ENCODE measurements at regions not wholly inside any gene's neighbourhood (a gene's known extent, or its start where the extent isn't known, plus 50 kb on each side); places are given as distances from the start of the nearest gene placed in this dataset.

DNA sequence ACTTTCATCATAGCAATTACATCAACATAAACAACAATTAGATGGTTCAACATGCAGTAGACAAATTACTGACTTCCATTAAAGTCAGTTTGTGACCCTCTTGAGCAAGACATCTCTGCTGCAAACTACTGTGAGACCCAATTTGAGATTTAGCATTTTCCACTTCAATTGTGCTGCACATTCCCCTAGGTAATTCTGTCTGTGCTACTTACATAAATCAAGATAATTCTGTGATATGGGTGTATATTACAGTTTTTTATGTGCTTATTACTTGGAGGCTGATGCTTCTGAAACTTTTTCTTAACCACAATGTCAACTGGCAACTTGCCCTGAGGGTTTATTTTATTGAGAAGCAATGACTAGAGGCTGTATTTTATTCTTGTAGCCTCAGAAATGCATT is 1714.4 kb downstream of the OLFM4 start:
- H3K4me3 ChIP-seq (replicated peaks in 1 of 4; ENCODE audit: control extremely low read depth in 1 of 4, insufficient read depth in 1 of 4, low read depth in 3 of 4, low read length in 4 of 4): no peak overlapping the region
- H3K9ac ChIP-seq (ENCODE audit: insufficient read depth, low read length): no peak overlapping the region
- no peak overlapping the region for H3K27ac ChIP-seq (ENCODE audit: insufficient read depth, low read length)
- no peak overlapping the region for H2AFZ ChIP-seq (ENCODE audit: low read length)
- H4K20me1 ChIP-seq (ENCODE audit: control insufficient read depth, extremely low read depth, insufficient read depth, low read length): no peaks in the 10 kb centered on the region
- H3K9me3 ChIP-seq (ENCODE audit: control insufficient read depth, insufficient read depth, low read depth, low read length): no peaks in the 10 kb centered on the region
- no peaks in the 10 kb centered on the region for H3K36me3 ChIP-seq (ENCODE audit: control insufficient read depth, insufficient read depth, low read length)
- H3K4me1 ChIP-seq (ENCODE audit: control insufficient read depth, extremely low read depth, insufficient read depth, low read length): no peaks in the 10 kb centered on the region
- no peaks in the 10 kb centered on the region for H3K79me2 ChIP-seq (ENCODE audit: control insufficient read depth, insufficient read depth, low read length)
- no peak overlapping the region for H3K4me2 ChIP-seq (ENCODE audit: extremely low read depth, insufficient read depth, low read length)
- DNase-seq (ENCODE audit: low read depth in 2 of 2): no peak
- H3K27me3 ChIP-seq (ENCODE audit: control insufficient read depth, insufficient read depth, low read length): no peaks in the 10 kb centered on the region
- TF ChIP-seq, protein P1, sequence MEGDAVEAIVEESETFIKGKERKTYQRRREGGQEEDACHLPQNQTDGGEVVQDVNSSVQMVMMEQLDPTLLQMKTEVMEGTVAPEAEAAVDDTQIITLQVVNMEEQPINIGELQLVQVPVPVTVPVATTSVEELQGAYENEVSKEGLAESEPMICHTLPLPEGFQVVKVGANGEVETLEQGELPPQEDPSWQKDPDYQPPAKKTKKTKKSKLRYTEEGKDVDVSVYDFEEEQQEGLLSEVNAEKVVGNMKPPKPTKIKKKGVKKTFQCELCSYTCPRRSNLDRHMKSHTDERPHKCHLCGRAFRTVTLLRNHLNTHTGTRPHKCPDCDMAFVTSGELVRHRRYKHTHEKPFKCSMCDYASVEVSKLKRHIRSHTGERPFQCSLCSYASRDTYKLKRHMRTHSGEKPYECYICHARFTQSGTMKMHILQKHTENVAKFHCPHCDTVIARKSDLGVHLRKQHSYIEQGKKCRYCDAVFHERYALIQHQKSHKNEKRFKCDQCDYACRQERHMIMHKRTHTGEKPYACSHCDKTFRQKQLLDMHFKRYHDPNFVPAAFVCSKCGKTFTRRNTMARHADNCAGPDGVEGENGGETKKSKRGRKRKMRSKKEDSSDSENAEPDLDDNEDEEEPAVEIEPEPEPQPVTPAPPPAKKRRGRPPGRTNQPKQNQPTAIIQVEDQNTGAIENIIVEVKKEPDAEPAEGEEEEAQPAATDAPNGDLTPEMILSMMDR (conservative IDR thresholded peaks at IDR 0.05 in 1 of 2, IDR thresholded peaks at IDR 0.05 in 1 of 2; ENCODE audit: low read depth in 1 of 2, low read length in 2 of 2): no peak
- TF ChIP-seq EZH2 (IDR thresholded peaks at IDR 0.05; ENCODE audit: low read length, missing control alignments): no peak

DNA sequence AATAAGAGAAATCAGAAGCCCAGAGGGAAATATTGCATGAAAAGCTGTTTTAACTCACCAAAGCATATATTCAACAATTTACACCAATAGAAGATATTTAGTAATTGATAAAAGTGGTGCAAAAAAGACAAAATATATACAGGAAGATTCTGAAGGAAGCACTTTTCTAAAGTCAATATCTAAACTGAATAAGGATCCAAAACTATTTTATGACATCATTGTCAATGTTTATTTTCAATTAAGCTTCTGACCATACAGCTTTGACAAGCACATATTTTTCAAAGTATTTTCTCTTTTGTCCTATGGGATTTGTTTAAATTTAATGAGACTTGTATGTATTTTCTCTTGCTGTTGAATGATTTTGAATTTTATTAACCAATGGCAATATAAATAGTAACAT is 1716.1 kb downstream of the OLFM4 start:
- Histone ChIP-seq H3K27ac (ENCODE audit: insufficient read depth, low read length) (no peak overlapping the region), H3K9me3 (ENCODE audit: control insufficient read depth, insufficient read depth, low read depth, low read length) (no peaks in the 10 kb centered on the region), H3K4me1 (ENCODE audit: control insufficient read depth, extremely low read depth, insufficient read depth, low read length) (no peaks in the 10 kb centered on the region), H3K79me2 (ENCODE audit: control insufficient read depth, insufficient read depth, low read length) (no peaks in the 10 kb centered on the region), H4K20me1 (ENCODE audit: control insufficient read depth, extremely low read depth, insufficient read depth, low read length) (no peaks in the 10 kb centered on the region), H3K27me3 (ENCODE audit: control insufficient read depth, insufficient read depth, low read length) (no peaks in the 10 kb centered on the region), H2AFZ (ENCODE audit: low read length) (no peak overlapping the region), H3K4me2 (ENCODE audit: extremely low read depth, insufficient read depth, low read length) (no peak overlapping the region), H3K36me3 (ENCODE audit: control insufficient read depth, insufficient read depth, low read length) (no peaks in the 10 kb centered on the region), H3K4me3 (replicated peaks in 1 of 4; ENCODE audit: control extremely low read depth in 1 of 4, insufficient read depth in 1 of 4, low read depth in 3 of 4, low read length in 4 of 4) (no peak overlapping the region), H3K9ac (ENCODE audit: insufficient read depth, low read length) (no peak overlapping the region)
- DNase-seq (ENCODE audit: low read depth in 2 of 2): no peak
- TF ChIP-seq, protein P1 (conservative IDR thresholded peaks at IDR 0.05 in 1 of 2, IDR thresholded peaks at IDR 0.05 in 1 of 2; ENCODE audit: low read depth in 1 of 2, low read length in 2 of 2): no peak
- no peak for TF ChIP-seq EZH2 (IDR thresholded peaks at IDR 0.05; ENCODE audit: low read length, missing control alignments)

DNA sequence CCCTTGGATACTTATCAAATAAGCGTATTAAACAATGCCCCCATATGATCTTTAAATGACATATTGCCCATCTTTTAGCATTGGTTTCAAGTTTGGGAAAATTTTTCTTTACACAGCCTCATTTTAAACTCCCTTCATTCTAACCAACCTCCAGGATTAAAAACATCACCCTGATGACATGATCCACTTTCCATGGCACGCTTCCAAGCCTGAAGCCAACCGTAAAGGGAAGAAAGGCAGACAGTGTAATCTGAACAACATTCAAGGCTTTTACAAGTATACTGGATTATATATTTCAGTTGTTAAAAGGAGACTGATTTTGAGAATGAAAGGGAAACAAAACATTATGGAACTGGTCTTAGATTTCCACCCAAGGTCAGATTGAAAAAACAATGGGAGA is 1721.9 kb downstream of the OLFM4 start:
- H2AFZ ChIP-seq (ENCODE audit: low read length): no peak overlapping the region
- H3K4me1 ChIP-seq (ENCODE audit: control insufficient read depth, extremely low read depth, insufficient read depth, low read length): no peaks in the 10 kb centered on the region
- no peak overlapping the region for H3K27ac ChIP-seq (ENCODE audit: insufficient read depth, low read length)
- no peaks in the 10 kb centered on the region for H3K9me3 ChIP-seq (ENCODE audit: control insufficient read depth, insufficient read depth, low read depth, low read length)
- H3K79me2 ChIP-seq (ENCODE audit: control insufficient read depth, insufficient read depth, low read length): no peaks in the 10 kb centered on the region
- H3K36me3 ChIP-seq (ENCODE audit: control insufficient read depth, insufficient read depth, low read length): no peaks in the 10 kb centered on the region
- no peaks in the 10 kb centered on the region for H4K20me1 ChIP-seq (ENCODE audit: control insufficient read depth, extremely low read depth, insufficient read depth, low read length)
- no peak for DNase-seq (ENCODE audit: low read depth in 2 of 2)
- no peak overlapping the region for H3K4me2 ChIP-seq (ENCODE audit: extremely low read depth, insufficient read depth, low read length)
- H3K27me3 ChIP-seq (ENCODE audit: control insufficient read depth, insufficient read depth, low read length): no peaks in the 10 kb centered on the region
- no peak overlapping the region for H3K4me3 ChIP-seq (replicated peaks in 1 of 4; ENCODE audit: control extremely low read depth in 1 of 4, insufficient read depth in 1 of 4, low read depth in 3 of 4, low read length in 4 of 4)
- H3K9ac ChIP-seq (ENCODE audit: insufficient read depth, low read length): no peak overlapping the region
- TF ChIP-seq, protein P1 (conservative IDR thresholded peaks at IDR 0.05 in 1 of 2, IDR thresholded peaks at IDR 0.05 in 1 of 2; ENCODE audit: low read depth in 1 of 2, low read length in 2 of 2): no peak
